ENCODE measurements at regions not wholly inside any gene's neighbourhood (a gene's known extent, or its start where the extent isn't known, plus 50 kb on each side); places are given as distances from the start of the nearest gene placed in this dataset.

GRCh38 chr1:201695607-201696006 is 133.3 kb upstream of the IPO9 start:
- TF ChIP-seq CREB5 (CRISPR knock-in tag; IDR thresholded peaks at IDR 0.05; ENCODE audit: low read depth) (no peak), PPARA (CRISPR knock-in tag; IDR thresholded peaks at IDR 0.05; ENCODE audit: borderline replicate concordance) (no peak)
